ENCODE measurements at regions not wholly inside any gene's neighbourhood (a gene's known extent, or its start where the extent isn't known, plus 50 kb on each side); places are given as distances from the start of the nearest gene placed in this dataset.

- Histone ChIP-seq H2BK5ac (ENCODE audit: insufficient read length, low read length) (no peak overlapping the region), H3K4me2 (ENCODE audit: insufficient read depth, insufficient read length, low read length) (no peak overlapping the region), H4K8ac (replicated peaks; ENCODE audit: insufficient read length, low read depth, low read length) (no peak overlapping the region), H3K79me1 (ENCODE audit: insufficient read depth, low read depth, low read length, poor library complexity, severe bottlenecking) (no peaks in the 10 kb centered on the region), H4K91ac (ENCODE audit: insufficient read length, low read depth, low read length) (no peak overlapping the region), H3K23ac (ENCODE audit: insufficient read length, low read depth, low read length) (no peak overlapping the region), H2BK20ac (ENCODE audit: low read depth, low read length, poor library complexity, severe bottlenecking) (no peak overlapping the region), H3K4ac (ENCODE audit: low read depth, low read length) (no peak overlapping the region), H3K27ac (ENCODE audit: insufficient read length, low read depth, low read length) (no peak overlapping the region), H3K56ac (ENCODE audit: insufficient read length, low read depth, low read length) (no peak overlapping the region), H3K79me2 (ENCODE audit: insufficient read depth, low read length) (no peaks in the 10 kb centered on the region), H2BK120ac (ENCODE audit: low read depth, low read length, poor library complexity, severe bottlenecking) (no peak overlapping the region), H3K23me2 (ENCODE audit: insufficient read length, low read depth, low read length, poor library complexity, severe bottlenecking) (no peaks in the 10 kb centered on the region), H4K5ac (ENCODE audit: insufficient read length, low read depth, low read length) (no peak overlapping the region), H2AFZ (ENCODE audit: low read length) (no peak overlapping the region), H2BK12ac (ENCODE audit: insufficient read length, low read depth, low read length) (no peak overlapping the region), H2BK15ac (ENCODE audit: low read depth, low read length) (no peak overlapping the region), H3K4me1 (ENCODE audit: insufficient read depth, low read length) (no peaks in the 10 kb centered on the region), H3K14ac (ENCODE audit: insufficient read depth, low read length) (no peak overlapping the region), H2AK5ac (ENCODE audit: insufficient read length, low read length) (no peak overlapping the region), H3K27me3 (ENCODE audit: insufficient read depth, low read length) (no peaks in the 10 kb centered on the region), H3K9ac (ENCODE audit: extremely low read depth, insufficient read length, low read length) (no peak overlapping the region), H4K20me1 (ENCODE audit: control insufficient read depth, insufficient read depth, insufficient read length) (no peaks in the 10 kb centered on the region), H3K18ac (ENCODE audit: insufficient read length, low read depth, low read length) (no peak overlapping the region), H3T11ph (ENCODE audit: low read length) (no peak overlapping the region), H3K9me3 (ENCODE audit: control insufficient read depth, low read depth, low read length) (no peaks in the 10 kb centered on the region)
- no CpG with 5 or more reads among the region's 1 CpG for WGBS (ENCODE audit: extremely low coverage, insufficient read length, low lambda C conversion rate)
- no peaks in the 10 kb centered on the region; a peak in 1 of 7 replicates for H3K36me3 Mint-ChIP-seq (ENCODE audit: insufficient read depth in 1 of 3, low read depth in 3 of 3)
- H3K27ac Mint-ChIP-seq = no peak overlapping the region; a peak in 1 of 7 replicates
- H3K9me3 Mint-ChIP-seq = peaks cover 0 to 2% of the 10 kb centered on the region in 2 experiments; a peak in 1 of 5 replicates
- DNase-seq = no peak
- H3K4me1 Mint-ChIP-seq = peaks cover 0 to 2% of the 10 kb centered on the region in 2 experiments; a peak in 2 of 4 replicates
- peaks cover 37% of the 10 kb centered on the region for H3K27me3 Mint-ChIP-seq (ENCODE audit: low read depth)
- TF ChIP-seq, protein P1, sequence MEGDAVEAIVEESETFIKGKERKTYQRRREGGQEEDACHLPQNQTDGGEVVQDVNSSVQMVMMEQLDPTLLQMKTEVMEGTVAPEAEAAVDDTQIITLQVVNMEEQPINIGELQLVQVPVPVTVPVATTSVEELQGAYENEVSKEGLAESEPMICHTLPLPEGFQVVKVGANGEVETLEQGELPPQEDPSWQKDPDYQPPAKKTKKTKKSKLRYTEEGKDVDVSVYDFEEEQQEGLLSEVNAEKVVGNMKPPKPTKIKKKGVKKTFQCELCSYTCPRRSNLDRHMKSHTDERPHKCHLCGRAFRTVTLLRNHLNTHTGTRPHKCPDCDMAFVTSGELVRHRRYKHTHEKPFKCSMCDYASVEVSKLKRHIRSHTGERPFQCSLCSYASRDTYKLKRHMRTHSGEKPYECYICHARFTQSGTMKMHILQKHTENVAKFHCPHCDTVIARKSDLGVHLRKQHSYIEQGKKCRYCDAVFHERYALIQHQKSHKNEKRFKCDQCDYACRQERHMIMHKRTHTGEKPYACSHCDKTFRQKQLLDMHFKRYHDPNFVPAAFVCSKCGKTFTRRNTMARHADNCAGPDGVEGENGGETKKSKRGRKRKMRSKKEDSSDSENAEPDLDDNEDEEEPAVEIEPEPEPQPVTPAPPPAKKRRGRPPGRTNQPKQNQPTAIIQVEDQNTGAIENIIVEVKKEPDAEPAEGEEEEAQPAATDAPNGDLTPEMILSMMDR (conservative IDR thresholded peaks at IDR 0.05) = no peak
- H3K4me3 Mint-ChIP-seq = no peak overlapping the region
Measured at GRCh38 chr4:10196191-10196590, 79.6 kb upstream of the WDR1 start.
